GM12801 (cell line): ENCODE measurements at regions not wholly inside any gene's neighbourhood (a gene's known extent, or its start where the extent isn't known, plus 50 kb on each side); places are given as distances from the start of the nearest gene placed in this dataset.

Source experiments
- CTCF ChIP-seq: IDR thresholded peaks from one replicate; pipeline ENCODE4 v1.5.1; 2011; ENCODE audit warnings: control low read depth; ENCODE audit not compliant: insufficient read length; ENCODE audit errors: extremely low read depth

GRCh38 chr1:25038699-25039098 lies 108.6 kb upstream of the RUNX3 start:
- no peak for TF ChIP-seq CTCF

- peak; percentile 19 for TF ChIP-seq CTCF
These were observed 107.3 kb upstream of the RUNX3 start for GRCh38 chr1:25037174-25038074.

GRCh38 chr1:25036117-25036546 lies 106.1 kb upstream of the RUNX3 start:
- TF ChIP-seq CTCF, result no peak

- no peak for TF ChIP-seq CTCF
These were observed 105.5 kb upstream of the RUNX3 start for GRCh38 chr1:25035523-25036116.

- no peak for TF ChIP-seq CTCF
These were observed 104.9 kb upstream of the RUNX3 start for GRCh38 chr1:25034736-25035522.

- no peak for TF ChIP-seq CTCF
These were observed 104.0 kb upstream of the RUNX3 start for GRCh38 chr1:25033828-25034705.
